ENCODE measurements at regions not wholly inside any gene's neighbourhood (a gene's known extent, or its start where the extent isn't known, plus 50 kb on each side); places are given as distances from the start of the nearest gene placed in this dataset.

DNA sequence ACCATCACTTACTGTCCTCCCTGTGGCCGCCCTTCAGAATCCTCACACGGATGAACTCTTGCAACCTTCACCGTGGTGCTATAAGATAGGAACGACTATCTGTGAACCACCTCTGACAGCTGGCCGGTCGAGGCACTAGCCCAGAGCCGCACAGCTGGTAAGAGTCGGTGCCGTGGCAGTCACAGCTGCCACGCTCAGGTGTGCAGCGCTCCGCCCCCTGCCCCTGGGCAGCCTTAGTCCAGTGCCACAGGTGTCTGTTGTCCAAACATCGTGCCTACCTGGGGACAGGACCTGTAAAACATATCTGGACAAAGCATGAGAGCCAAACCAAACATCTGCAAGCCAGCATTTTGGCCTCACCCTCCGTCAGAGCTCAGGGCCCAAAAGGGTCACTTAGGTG lies 55.3 kb upstream of the SALL3 start:
- TF ChIP-seq, protein P1, sequence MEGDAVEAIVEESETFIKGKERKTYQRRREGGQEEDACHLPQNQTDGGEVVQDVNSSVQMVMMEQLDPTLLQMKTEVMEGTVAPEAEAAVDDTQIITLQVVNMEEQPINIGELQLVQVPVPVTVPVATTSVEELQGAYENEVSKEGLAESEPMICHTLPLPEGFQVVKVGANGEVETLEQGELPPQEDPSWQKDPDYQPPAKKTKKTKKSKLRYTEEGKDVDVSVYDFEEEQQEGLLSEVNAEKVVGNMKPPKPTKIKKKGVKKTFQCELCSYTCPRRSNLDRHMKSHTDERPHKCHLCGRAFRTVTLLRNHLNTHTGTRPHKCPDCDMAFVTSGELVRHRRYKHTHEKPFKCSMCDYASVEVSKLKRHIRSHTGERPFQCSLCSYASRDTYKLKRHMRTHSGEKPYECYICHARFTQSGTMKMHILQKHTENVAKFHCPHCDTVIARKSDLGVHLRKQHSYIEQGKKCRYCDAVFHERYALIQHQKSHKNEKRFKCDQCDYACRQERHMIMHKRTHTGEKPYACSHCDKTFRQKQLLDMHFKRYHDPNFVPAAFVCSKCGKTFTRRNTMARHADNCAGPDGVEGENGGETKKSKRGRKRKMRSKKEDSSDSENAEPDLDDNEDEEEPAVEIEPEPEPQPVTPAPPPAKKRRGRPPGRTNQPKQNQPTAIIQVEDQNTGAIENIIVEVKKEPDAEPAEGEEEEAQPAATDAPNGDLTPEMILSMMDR (IDR thresholded peaks at IDR 0.05): no peak
- TF ChIP-seq POLR2A (IDR thresholded peaks at IDR 0.05): no peak

Measured in vagina (tissue), 2 donors.